ENCODE measurements at regions not wholly inside any gene's neighbourhood (a gene's known extent, or its start where the extent isn't known, plus 50 kb on each side); places are given as distances from the start of the nearest gene placed in this dataset.

- no peak for TF ChIP-seq CTCF (IDR thresholded peaks at IDR 0.05)
- no peak for TF ChIP-seq POLR2A (IDR thresholded peaks at IDR 0.05)
Observed at GRCh38 chr1:219066098-219066497, 107.6 kb upstream of the LYPLAL1 start.
